ENCODE measurements at regions not wholly inside any gene's neighbourhood (a gene's known extent, or its start where the extent isn't known, plus 50 kb on each side); places are given as distances from the start of the nearest gene placed in this dataset.

GRCh38 chr9:113741886-113742854 is 133.9 kb upstream of the ZNF618 start:
- DNase-seq (ENCODE audit: low read depth): no peak

- no peak for DNase-seq (ENCODE audit: low read depth)
Observed at GRCh38 chr9:113742878-113743277, 133.2 kb upstream of the ZNF618 start.

- DNase-seq (ENCODE audit: low read depth): no peak
Observed at GRCh38 chr9:113746486-113746885, 129.6 kb upstream of the ZNF618 start.

- no peak for DNase-seq (ENCODE audit: low read depth)
Observed at GRCh38 chr9:113748135-113748534, 128.0 kb upstream of the ZNF618 start.

- no peak for DNase-seq (ENCODE audit: low read depth)
Observed at GRCh38 chr9:113753398-113754119, 122.5 kb upstream of the ZNF618 start.

GRCh38 chr9:113754739-113755138 is 121.4 kb upstream of the ZNF618 start:
- no peak for DNase-seq (ENCODE audit: low read depth)

GRCh38 chr9:113755433-113755832 is 120.7 kb upstream of the ZNF618 start:
- DNase-seq (ENCODE audit: low read depth): no peak

- DNase-seq (ENCODE audit: low read depth): no peak
Observed at GRCh38 chr9:113756476-113757192, 119.5 kb upstream of the ZNF618 start.

- DNase-seq (ENCODE audit: low read depth): no peak
Observed at GRCh38 chr9:113763429-113763828, 112.7 kb upstream of the ZNF618 start.

- no peak for DNase-seq (ENCODE audit: low read depth)
Observed at GRCh38 chr9:113764572-113764971, 111.5 kb upstream of the ZNF618 start.

GRCh38 chr9:113769412-113769811 is 106.7 kb upstream of the ZNF618 start:
- DNase-seq (ENCODE audit: low read depth): no peak

GRCh38 chr9:113770396-113770795 is 105.7 kb upstream of the ZNF618 start:
- DNase-seq (ENCODE audit: low read depth): no peak

GRCh38 chr9:113771199-113771598 is 104.9 kb upstream of the ZNF618 start:
- no peak for DNase-seq (ENCODE audit: low read depth)

GRCh38 chr9:113772121-113772810 is 103.8 kb upstream of the ZNF618 start:
- no peak for DNase-seq (ENCODE audit: low read depth)

- DNase-seq (ENCODE audit: low read depth): no peak
Observed at GRCh38 chr9:113774963-113775362, 101.1 kb upstream of the ZNF618 start.

- no peak for DNase-seq (ENCODE audit: low read depth)
Observed at GRCh38 chr9:113775749-113776148, 100.4 kb upstream of the ZNF618 start.

- no peak for DNase-seq (ENCODE audit: low read depth)
Observed at GRCh38 chr9:113776194-113776593, 99.9 kb upstream of the ZNF618 start.

- DNase-seq (ENCODE audit: low read depth): no peak
Observed at GRCh38 chr9:113781381-113781780, 94.7 kb upstream of the ZNF618 start.

- no peak for DNase-seq (ENCODE audit: low read depth)
Observed at GRCh38 chr9:113781896-113782295, 94.2 kb upstream of the ZNF618 start.

GRCh38 chr9:113783475-113783874 is 92.6 kb upstream of the ZNF618 start:
- DNase-seq (ENCODE audit: low read depth): no peak

- no peak for DNase-seq (ENCODE audit: low read depth)
Observed at GRCh38 chr9:113785334-113785733, 90.8 kb upstream of the ZNF618 start.

- DNase-seq (ENCODE audit: low read depth): no peak
Observed at GRCh38 chr9:113786071-113786470, 90.0 kb upstream of the ZNF618 start.
